ENCODE measurements at regions not wholly inside any gene's neighbourhood (a gene's known extent, or its start where the extent isn't known, plus 50 kb on each side); places are given as distances from the start of the nearest gene placed in this dataset.

DNA sequence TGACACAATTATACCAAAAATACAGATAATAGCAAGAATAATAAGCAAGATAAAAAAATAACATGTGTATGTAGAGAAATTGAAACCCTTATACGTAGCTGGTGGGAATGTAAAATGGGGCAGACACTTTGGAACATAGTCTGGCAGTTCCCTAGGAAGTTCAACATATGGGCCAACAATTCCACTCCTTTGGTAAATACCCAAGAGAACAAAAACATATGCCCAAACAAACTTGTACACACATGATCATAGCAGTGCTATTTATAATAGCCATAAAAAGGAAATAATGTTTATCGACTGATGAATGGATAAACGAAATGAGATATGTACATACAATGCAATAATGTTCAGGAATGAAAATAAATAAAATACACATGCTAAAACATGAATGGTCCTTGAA, 462.4 kb upstream of the SORCS1 start:
- DNase-seq: no peak

GRCh38 chr10:107623292-107623691, 458.8 kb upstream of the SORCS1 start:
- DNase-seq: no peak

GRCh38 chr10:107619139-107619538, 454.6 kb upstream of the SORCS1 start:
- DNase-seq: no peak

GRCh38 chr10:107618504-107618994, 454.0 kb upstream of the SORCS1 start:
- DNase-seq: no peak

DNA sequence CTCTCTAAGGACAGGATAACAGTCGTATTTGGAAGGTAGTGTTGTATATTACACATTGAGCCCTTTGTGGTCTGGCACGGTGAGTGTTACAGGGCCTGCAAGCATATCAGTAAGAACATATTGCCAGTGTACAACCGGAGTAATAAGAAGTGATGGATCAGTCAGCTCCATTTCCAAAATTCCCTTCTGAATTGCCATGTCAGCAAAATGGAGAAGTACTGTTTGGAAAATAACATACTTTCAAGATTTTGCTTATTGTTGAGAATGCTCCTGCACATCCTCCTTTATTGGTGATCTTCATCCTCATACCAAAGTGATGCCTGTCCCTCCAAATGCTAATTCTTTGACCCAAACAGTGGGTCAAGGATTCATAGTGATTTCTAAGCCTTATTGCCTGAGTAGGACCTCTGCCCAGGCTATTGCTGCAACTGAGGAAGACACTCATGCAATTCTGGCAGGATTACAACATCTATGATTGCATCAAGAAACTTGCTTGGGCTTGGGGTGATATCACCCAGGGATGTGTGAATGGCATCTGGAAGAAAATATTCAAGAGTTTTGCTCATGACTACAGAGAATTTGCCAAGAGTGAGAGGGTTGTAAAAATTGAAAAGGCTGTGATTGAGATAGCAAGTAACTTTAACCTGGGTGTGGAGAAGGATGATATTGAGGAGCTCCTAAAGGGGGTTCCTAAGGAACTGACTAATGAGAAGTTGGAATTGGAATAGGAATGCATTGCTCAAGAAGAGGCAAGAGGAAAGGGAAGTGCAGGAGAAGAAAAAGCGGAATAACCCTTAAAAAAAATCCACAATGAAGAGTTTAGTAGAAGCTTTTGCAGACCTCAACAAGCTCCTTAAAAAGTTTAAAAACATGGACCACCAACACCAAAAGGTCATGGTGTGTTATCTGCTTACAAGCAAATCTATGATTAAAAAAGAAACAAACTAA, 452.2 kb upstream of the SORCS1 start:
- no peak for DNase-seq

DNA sequence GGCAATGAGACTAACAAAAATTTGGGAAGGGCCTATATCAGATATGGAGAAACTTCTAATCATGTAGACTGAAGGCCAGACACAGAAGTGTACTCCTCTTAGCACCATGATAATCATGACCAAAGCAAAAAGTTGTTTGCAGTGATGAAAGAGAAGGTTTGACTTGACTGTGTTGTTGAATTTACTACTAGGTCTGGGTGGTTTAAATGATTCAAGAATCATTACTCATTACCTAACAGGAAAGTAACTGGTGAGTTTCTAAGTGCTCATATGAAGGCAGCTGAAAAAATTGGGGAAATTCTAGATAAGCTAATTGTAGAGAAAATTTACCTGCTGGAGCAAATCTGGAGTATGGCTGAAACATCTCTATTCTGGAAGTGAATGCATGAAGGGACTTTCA, 451.5 kb upstream of the SORCS1 start:
- DNase-seq: no peak

- DNase-seq: no peak
Measured at GRCh38 chr10:107614939-107615685, 450.6 kb upstream of the SORCS1 start.

DNA sequence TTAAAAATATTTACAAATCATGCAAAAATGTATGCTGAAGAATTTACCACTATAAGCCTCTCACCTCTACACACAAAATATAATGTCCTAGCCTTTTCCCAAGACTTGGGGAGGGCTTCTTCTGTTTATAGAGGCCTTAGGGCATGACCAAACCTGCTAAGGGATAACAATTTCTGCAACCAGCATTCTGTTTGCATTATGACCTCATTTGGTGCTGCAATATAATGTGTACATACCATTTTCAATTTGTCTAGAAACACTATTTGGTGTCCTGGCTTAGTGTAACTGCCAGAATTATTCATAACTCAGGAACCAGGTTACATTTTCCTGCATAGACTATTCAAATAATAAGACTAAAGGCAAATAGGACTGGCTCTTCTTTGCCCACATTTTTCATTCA, 446.6 kb upstream of the SORCS1 start:
- DNase-seq: no peak

GRCh38 chr10:107589081-107589480, 424.6 kb upstream of the SORCS1 start:
- no peak for DNase-seq

GRCh38 chr10:107585630-107586029, 421.1 kb upstream of the SORCS1 start:
- DNase-seq: peak; percentile 13

GRCh38 chr10:107583974-107584373, 419.5 kb upstream of the SORCS1 start:
- DNase-seq: no peak

- DNase-seq: no peak
Measured at GRCh38 chr10:107579970-107580369, 415.5 kb upstream of the SORCS1 start.

GRCh38 chr10:107577221-107577620, 412.7 kb upstream of the SORCS1 start:
- no peak for DNase-seq

- DNase-seq: no peak
Measured at GRCh38 chr10:107576746-107577145, 412.2 kb upstream of the SORCS1 start.

DNA sequence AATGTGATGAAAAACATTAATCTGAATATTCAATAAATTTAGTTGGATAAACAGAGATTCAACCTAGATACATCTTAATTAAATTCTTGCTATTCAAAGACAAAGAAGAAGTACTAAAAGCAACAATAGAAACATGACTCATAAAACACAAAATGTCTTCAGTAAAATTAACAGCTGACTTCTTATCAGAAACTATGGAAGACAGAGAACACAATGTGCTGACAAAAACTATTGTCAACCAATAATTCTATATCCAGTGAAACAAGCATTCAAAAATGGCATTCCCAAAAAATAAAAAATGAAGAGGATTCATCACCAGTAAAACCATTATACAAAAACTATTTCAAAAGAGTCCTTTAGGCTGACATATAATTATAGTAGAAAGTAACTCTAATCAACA, 400.5 kb upstream of the SORCS1 start:
- no peak for DNase-seq

DNA sequence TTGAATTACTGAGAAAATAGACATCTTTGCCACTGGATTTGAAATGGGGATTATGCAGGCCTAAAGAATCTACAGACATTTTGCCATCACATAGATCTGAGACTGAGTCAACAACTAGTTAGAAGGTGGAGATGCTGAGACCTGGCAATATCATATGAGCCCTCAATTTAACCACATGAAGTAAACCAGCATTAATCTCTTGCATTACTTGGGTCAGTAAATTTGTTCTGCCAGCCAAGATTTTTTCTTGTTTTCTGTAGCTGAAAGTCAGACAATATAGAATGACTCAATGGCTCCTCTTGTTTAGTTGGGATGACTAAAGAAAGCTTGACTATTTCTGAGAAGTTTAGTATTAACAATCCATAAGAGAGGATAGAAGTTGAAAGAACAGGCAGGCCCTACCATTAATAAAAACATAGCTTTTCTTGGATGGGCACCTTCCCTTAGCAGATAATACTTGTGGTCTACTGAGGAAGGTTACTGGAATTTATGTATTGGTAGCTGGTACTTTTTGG, 396.7 kb upstream of the SORCS1 start:
- DNase-seq: no peak

GRCh38 chr10:107557916-107558315, 393.4 kb upstream of the SORCS1 start:
- no peak for DNase-seq

- DNase-seq: no peak
Measured at GRCh38 chr10:107554333-107554732, 389.8 kb upstream of the SORCS1 start.

GRCh38 chr10:107553470-107553869, 389.0 kb upstream of the SORCS1 start:
- no peak for DNase-seq

DNA sequence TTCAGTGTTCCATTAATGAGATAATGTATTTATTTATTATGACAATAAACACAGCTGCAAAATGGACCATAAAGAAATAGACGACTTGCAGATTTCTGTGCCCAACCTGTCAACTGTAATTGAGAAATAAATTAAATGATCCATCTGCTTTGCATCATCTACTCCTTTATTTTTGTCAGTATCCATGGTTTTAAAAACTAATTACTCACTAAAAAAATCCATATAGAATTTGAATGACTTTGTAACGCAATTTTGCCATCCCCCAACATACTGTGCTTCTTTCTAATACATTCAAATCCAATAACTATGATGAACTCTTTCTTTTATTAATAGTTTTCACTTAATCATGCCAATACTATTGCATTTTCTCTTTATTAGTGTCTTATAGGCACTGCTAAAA, 388.5 kb upstream of the SORCS1 start:
- no peak for DNase-seq

DNA sequence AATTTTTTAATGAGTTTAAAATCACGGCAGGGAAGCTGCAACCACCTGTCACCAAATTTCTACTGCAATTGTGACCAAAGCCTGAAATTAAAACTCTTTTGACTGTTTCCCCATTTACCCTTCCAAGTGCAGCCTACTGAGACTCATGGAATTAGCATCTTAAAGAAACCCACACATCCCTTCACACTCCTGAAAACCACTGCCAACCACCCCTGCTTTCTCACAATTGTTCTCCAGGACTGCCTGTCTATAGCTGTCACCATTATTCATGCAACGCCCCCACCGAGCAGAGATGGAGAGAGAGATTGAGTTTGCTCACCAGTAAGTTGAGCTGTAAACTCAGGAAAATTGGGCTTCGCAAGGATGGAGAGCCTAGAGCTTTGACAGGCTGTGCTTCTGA, 383.8 kb upstream of the SORCS1 start:
- no peak for DNase-seq

GRCh38 chr10:107546986-107547385, 382.5 kb upstream of the SORCS1 start:
- no peak for DNase-seq

- DNase-seq: no peak
Measured at GRCh38 chr10:107546284-107546683, 381.8 kb upstream of the SORCS1 start.

- DNase-seq: no peak
Measured at GRCh38 chr10:107545717-107546116, 381.2 kb upstream of the SORCS1 start.
